BJ (cell line): ENCODE measurements at regions not wholly inside any gene's neighbourhood (a gene's known extent, or its start where the extent isn't known, plus 50 kb on each side); places are given as distances from the start of the nearest gene placed in this dataset.

Experiments used
- CTCF ChIA-PET: fragments of 350-600 bp; formaldehyde crosslinking; extraction: SDS; loops from one replicate; lab custom pipeline; 2021; ENCODE audit warnings: antibody characterized with exemption, inconsistent platforms; lab: Yijun Ruan, JAX
- POLR2A ChIA-PET: fragments of 300-600 bp; sonication (Branson Sonifier 250); formaldehyde crosslinking; extraction: SDS; loops from one replicate; lab custom pipeline; 2021; ENCODE audit warnings: antibody characterized with exemption; lab: Charles Lee
- DNase-seq: peaks from one replicate; pipeline ENCODE4 v3.0.0-alpha.2; 2011; ENCODE audit warnings: low read depth
- H3K27me3 ChIP-seq: 2 replicates; pipeline ENCODE4 v1.6.0; 2011; ENCODE audit warnings: low read length; ENCODE audit not compliant: control insufficient read depth, insufficient read depth
- H3K36me3 ChIP-seq: 2 replicates; pipeline ENCODE4 v1.5.1; 2011; ENCODE audit warnings: low read length; ENCODE audit not compliant: control insufficient read depth, insufficient read depth
- H3K4me3 ChIP-seq: 2 replicates; pipeline ENCODE4 v1.5.1; 2011; ENCODE audit warnings: low read depth, mild to moderate bottlenecking, control low read depth, low read length
- TF ChIP-seq, protein P1 (sequence below): IDR thresholded peaks from 2 replicates; pipeline ENCODE4 v1.5.1; 2011; ENCODE audit warnings: low read depth, mild to moderate bottlenecking, control low read depth, inconsistent platforms, low read length, moderate library complexity; ENCODE audit not compliant: insufficient read depth

- CTCF ChIA-PET = no interaction called here
- Histone ChIP-seq H3K4me3 (no peak overlapping the region), H3K27me3 (no peaks in the 10 kb centered on the region), H3K36me3 (no peaks in the 10 kb centered on the region)
- TF ChIP-seq, protein P1, sequence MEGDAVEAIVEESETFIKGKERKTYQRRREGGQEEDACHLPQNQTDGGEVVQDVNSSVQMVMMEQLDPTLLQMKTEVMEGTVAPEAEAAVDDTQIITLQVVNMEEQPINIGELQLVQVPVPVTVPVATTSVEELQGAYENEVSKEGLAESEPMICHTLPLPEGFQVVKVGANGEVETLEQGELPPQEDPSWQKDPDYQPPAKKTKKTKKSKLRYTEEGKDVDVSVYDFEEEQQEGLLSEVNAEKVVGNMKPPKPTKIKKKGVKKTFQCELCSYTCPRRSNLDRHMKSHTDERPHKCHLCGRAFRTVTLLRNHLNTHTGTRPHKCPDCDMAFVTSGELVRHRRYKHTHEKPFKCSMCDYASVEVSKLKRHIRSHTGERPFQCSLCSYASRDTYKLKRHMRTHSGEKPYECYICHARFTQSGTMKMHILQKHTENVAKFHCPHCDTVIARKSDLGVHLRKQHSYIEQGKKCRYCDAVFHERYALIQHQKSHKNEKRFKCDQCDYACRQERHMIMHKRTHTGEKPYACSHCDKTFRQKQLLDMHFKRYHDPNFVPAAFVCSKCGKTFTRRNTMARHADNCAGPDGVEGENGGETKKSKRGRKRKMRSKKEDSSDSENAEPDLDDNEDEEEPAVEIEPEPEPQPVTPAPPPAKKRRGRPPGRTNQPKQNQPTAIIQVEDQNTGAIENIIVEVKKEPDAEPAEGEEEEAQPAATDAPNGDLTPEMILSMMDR = no peak
- DNase-seq = no peak
- POLR2A ChIA-PET = no interaction called here
Observed at GRCh38 chr12:83197483-83197914, 510.8 kb downstream of the TMTC2 start.

DNA sequence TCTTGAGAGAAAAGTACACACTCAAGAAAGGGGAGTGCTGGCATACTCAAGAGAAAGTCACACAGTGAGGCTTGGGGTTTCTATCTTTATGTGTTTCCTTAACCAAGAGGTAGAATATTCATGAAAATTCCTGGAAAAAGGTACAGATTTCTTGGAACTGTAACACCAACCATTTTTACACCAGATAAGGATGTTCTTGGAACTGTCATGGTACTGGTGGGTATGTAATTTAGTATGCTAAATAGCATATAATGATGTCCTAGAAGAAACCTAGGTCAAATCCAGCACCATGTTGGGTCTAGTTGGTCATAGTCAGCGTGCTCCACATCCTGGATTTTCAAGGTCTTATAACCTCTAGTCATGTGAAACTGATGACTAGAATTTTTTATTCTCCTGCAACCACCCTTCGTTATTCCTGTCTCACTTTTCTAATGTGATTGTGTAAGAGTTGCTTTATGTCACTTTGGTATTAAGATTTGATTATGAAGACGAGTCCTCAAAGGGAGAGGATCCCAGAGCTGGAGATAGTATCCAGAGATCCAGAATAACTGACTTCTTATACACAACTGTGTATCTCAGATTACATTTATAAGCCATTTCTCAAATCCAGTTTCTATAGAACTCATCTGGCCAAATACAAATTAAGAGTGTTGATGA, 510.1 kb downstream of the TMTC2 start:
- no peaks in the 10 kb centered on the region for H3K27me3 ChIP-seq
- no peak for DNase-seq
- ChIA-PET CTCF (no interaction called here), POLR2A (no interaction called here)
- H3K36me3 ChIP-seq = no peaks in the 10 kb centered on the region
- TF ChIP-seq, protein P1 = no peak
- no peak overlapping the region for H3K4me3 ChIP-seq

DNA sequence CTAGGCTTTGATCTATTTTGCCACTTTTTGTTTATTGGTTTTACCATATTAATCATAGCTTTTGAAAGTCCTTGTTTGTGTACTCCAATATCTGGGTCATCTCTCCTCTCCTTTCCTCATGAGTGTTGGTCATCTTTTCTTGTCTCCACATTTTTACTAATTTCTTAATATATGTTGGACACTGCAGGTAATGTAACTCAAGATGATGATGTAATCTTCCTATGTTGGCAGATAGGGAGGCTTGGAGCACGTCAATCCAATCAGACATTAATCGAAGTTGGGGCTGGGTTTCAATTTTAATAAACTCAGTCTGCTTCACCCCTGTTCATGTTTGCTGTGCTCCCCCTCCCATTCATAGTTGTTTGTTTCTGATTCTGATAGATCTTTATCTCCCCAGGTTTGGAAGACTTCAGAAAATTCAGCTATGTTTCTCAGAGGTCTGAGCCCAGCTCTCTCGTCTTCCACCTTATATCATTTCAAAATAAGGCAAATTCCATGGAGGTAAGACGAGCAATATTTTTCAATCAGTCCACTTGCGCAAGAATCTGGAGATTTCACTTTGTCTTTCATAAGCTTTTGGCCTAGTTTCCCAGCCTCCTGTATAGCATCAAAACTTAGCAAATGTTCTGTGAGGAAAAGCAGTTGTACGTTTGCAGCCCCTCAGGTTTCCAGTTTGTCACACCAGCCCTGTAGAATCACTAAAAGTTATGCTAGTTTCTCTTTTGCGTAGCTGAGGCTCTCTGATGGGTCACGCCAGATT, 504.1 kb downstream of the TMTC2 start:
- TF ChIP-seq, protein P1 = no peak
- Histone ChIP-seq H3K27me3 (no peaks in the 10 kb centered on the region), H3K4me3 (no peak overlapping the region), H3K36me3 (no peaks in the 10 kb centered on the region)
- no peak for DNase-seq
- POLR2A ChIA-PET = interaction anchor here (0.6 kb wide), 1 partner anchor 15 kb away, joined by 3 read pairs; no protein-coding TSS in a partner anchor
- CTCF ChIA-PET = no interaction called here

- TF ChIP-seq, protein P1 = no peak
- H3K36me3 ChIP-seq = no peaks in the 10 kb centered on the region
- ChIA-PET POLR2A (no interaction called here), CTCF (no interaction called here)
- no peak overlapping the region for H3K4me3 ChIP-seq
- no peaks in the 10 kb centered on the region for H3K27me3 ChIP-seq
- DNase-seq = no peak
Observed at GRCh38 chr12:83186419-83186818, 499.7 kb downstream of the TMTC2 start.

GRCh38 chr12:83185241-83185640, 498.5 kb downstream of the TMTC2 start:
- no peak overlapping the region for H3K4me3 ChIP-seq
- POLR2A ChIA-PET = no interaction called here
- TF ChIP-seq, protein P1 = no peak
- no peaks in the 10 kb centered on the region for H3K36me3 ChIP-seq
- DNase-seq = no peak
- CTCF ChIA-PET = interaction anchor here (1.0 kb wide), 1 partner anchor 13 kb away, joined by 3 read pairs; no protein-coding TSS in a partner anchor
- no peaks in the 10 kb centered on the region for H3K27me3 ChIP-seq
